Neural progenitor cell (in vitro differentiated cells): ENCODE measurements at regions not wholly inside any gene's neighbourhood (a gene's known extent, or its start where the extent isn't known, plus 50 kb on each side); places are given as distances from the start of the nearest gene placed in this dataset.
A peak's percentile ranks its signal among the peaks of the same experiment; 100 is the strongest.

Source experiments
- DNase-seq: peaks from one replicate; pipeline ENCODE4 v3.0.0-alpha.2; 2016; ENCODE audit warnings: low spot score
- H2AFZ ChIP-seq: fragments of 200-600 bp; sonication (generic); replicated peaks from 2 replicates; pipeline ENCODE4 v1.6.1; 2016; ENCODE audit warnings: antibody characterized with exemption
- H3F3A ChIP-seq: fragments of 200-600 bp; sonication (generic); 2 replicates; pipeline ENCODE4 v1.6.1; 2016; ENCODE audit warnings: antibody characterized with exemption, low read depth
- H3K27ac ChIP-seq: fragments of 200-600 bp; sonication (generic); 2 replicates; pipeline ENCODE4 v1.5.1; 2016; ENCODE audit warnings: mild to moderate bottlenecking
- H3K27me3 ChIP-seq: fragments of 200-600 bp; sonication (generic); 2 replicates; pipeline ENCODE4 v1.6.1; 2016; ENCODE audit warnings: mild to moderate bottlenecking, moderate library complexity
- H3K36me3 ChIP-seq: fragments of 200-600 bp; sonication (generic); 2 replicates; pipeline ENCODE4 v1.5.1; 2016
- H3K4me1 ChIP-seq: fragments of 200-600 bp; sonication (generic); 2 replicates; pipeline ENCODE4 v1.6.1; 2016; ENCODE audit warnings: mixed run types
- H3K4me2 ChIP-seq: fragments of 200-600 bp; sonication (generic); 2 replicates; pipeline ENCODE4 v1.6.1; 2016
- H3K4me3 ChIP-seq: fragments of 200-600 bp; sonication (generic); 2 replicates; pipeline ENCODE4 v1.5.1; 2016
- H3K79me2 ChIP-seq: fragments of 200-600 bp; sonication (generic); 2 replicates; pipeline ENCODE4 v1.6.1; 2016; ENCODE audit warnings: low read depth
- H3K9ac ChIP-seq: fragments of 200-600 bp; sonication (generic); 2 replicates; pipeline ENCODE4 v1.6.1; 2016
- H3K9me3 ChIP-seq: fragments of 200-600 bp; sonication (generic); 2 replicates; pipeline ENCODE4 v1.5.1; 2016; ENCODE audit warnings: low read depth
- H4K20me1 ChIP-seq: fragments of 200-600 bp; sonication (generic); 2 replicates; pipeline ENCODE4 v1.6.1; 2016; ENCODE audit warnings: low read depth
- H3K27ac Mint-ChIP-seq: 3 replicates; pipeline ENCODE4 v1.8.0; 2021; ENCODE audit warnings: mixed read lengths
- H3K27me3 Mint-ChIP-seq: 2 replicates; pipeline ENCODE4 v1.8.0; 2022; ENCODE audit warnings: low read depth, mild to moderate bottlenecking, inconsistent platforms, moderate library complexity, mixed read lengths; ENCODE audit not compliant: insufficient read depth
- H3K36me3 Mint-ChIP-seq: 3 replicates; pipeline ENCODE4 v1.8.0; 2021; ENCODE audit warnings: mixed read lengths
- H3K4me1 Mint-ChIP-seq: 3 replicates; pipeline ENCODE4 v1.8.0; 2021; ENCODE audit warnings: mixed read lengths
- H3K4me3 Mint-ChIP-seq: 3 replicates; pipeline ENCODE4 v1.8.0; 2021; ENCODE audit warnings: mild to moderate bottlenecking, moderate library complexity, mixed read lengths
- H3K9me3 Mint-ChIP-seq: 3 replicates; pipeline ENCODE4 v1.8.0; 2020; ENCODE audit warnings: mixed read lengths
- CTCF ChIP-seq: fragments of 200-600 bp; sonication (generic); IDR thresholded peaks from 2 replicates; pipeline ENCODE4 v1.5.1; 2017; ENCODE audit warnings: antibody characterized with exemption, mild to moderate bottlenecking
- EZH2 ChIP-seq: fragments of 200-600 bp; sonication (generic); IDR thresholded peaks from 2 replicates; pipeline ENCODE4 v1.6.1; 2017; ENCODE audit warnings: antibody characterized with exemption, mild to moderate bottlenecking, moderate library complexity
- EZH2phosphoT487 ChIP-seq: fragments of 200-600 bp; sonication (generic); IDR thresholded peaks from 2 replicates; pipeline ENCODE4 v1.6.1; 2017; ENCODE audit warnings: antibody characterized with exemption

GRCh38 chr3:110344897-110345767 is 726.5 kb upstream of the NECTIN3 start:
- no peaks in the 10 kb centered on the region for H3K36me3 Mint-ChIP-seq
- H3K9ac ChIP-seq, result no peak overlapping the region
- H3K27me3 Mint-ChIP-seq, result no peaks in the 10 kb centered on the region
- no peaks in the 10 kb centered on the region for H3K9me3 ChIP-seq
- H3K4me3 ChIP-seq, result no peak overlapping the region
- no peaks in the 10 kb centered on the region for H3K36me3 ChIP-seq
- no peak overlapping the region for H3K4me3 Mint-ChIP-seq
- no peaks in the 10 kb centered on the region for H3F3A ChIP-seq
- no peaks in the 10 kb centered on the region for H3K27me3 ChIP-seq
- no peak overlapping the region for H3K27ac Mint-ChIP-seq
- DNase-seq, result no peak
- TF ChIP-seq EZH2phosphoT487 (no peak), EZH2 (no peak), CTCF (no peak)
- no peaks in the 10 kb centered on the region for H3K9me3 Mint-ChIP-seq
- H3K4me1 ChIP-seq, result no peaks in the 10 kb centered on the region
- no peak overlapping the region for H2AFZ ChIP-seq
- no peaks in the 10 kb centered on the region for H4K20me1 ChIP-seq
- no peak overlapping the region for H3K4me2 ChIP-seq
- H3K79me2 ChIP-seq, result no peaks in the 10 kb centered on the region
- no peaks in the 10 kb centered on the region for H3K4me1 Mint-ChIP-seq
- no peak overlapping the region for H3K27ac ChIP-seq

GRCh38 chr3:110349295-110349694 is 722.3 kb upstream of the NECTIN3 start:
- H2AFZ ChIP-seq, result no peak overlapping the region
- Mint-ChIP-seq H3K4me1 (peaks cover 17% of the 10 kb centered on the region), H3K36me3 (no peaks in the 10 kb centered on the region), H3K9me3 (peaks cover 2% of the 10 kb centered on the region), H3K4me3 (no peak overlapping the region), H3K27me3 (no peaks in the 10 kb centered on the region), H3K27ac (no peak overlapping the region)
- no peaks in the 10 kb centered on the region for H4K20me1 ChIP-seq
- H3K36me3 ChIP-seq, result no peaks in the 10 kb centered on the region
- no peak overlapping the region for H3K9ac ChIP-seq
- H3K9me3 ChIP-seq, result no peaks in the 10 kb centered on the region
- no peaks in the 10 kb centered on the region for H3K4me1 ChIP-seq
- no peak overlapping the region for H3K4me3 ChIP-seq
- no peak overlapping the region for H3K27ac ChIP-seq
- DNase-seq, result no peak
- H3K4me2 ChIP-seq, result no peak overlapping the region
- TF ChIP-seq EZH2phosphoT487 (no peak), CTCF (no peak), EZH2 (no peak)
- no peaks in the 10 kb centered on the region for H3F3A ChIP-seq
- H3K79me2 ChIP-seq, result no peaks in the 10 kb centered on the region
- no peaks in the 10 kb centered on the region for H3K27me3 ChIP-seq

- peaks cover 17% of the 10 kb centered on the region for H3K4me1 Mint-ChIP-seq
- Histone ChIP-seq H3K27ac (no peak overlapping the region), H3F3A (no peaks in the 10 kb centered on the region), H3K9me3 (peaks cover 4% of the 10 kb centered on the region), H3K4me1 (no peaks in the 10 kb centered on the region), H3K4me3 (no peak overlapping the region), H3K79me2 (no peaks in the 10 kb centered on the region), H2AFZ (no peak overlapping the region), H3K4me2 (no peak overlapping the region), H3K9ac (no peak overlapping the region), H3K27me3 (no peaks in the 10 kb centered on the region), H4K20me1 (no peaks in the 10 kb centered on the region), H3K36me3 (no peaks in the 10 kb centered on the region)
- peak overlapping the region; percentile 42 for H3K27ac Mint-ChIP-seq
- no peak for DNase-seq
- no peaks in the 10 kb centered on the region for H3K36me3 Mint-ChIP-seq
- TF ChIP-seq EZH2 (no peak), EZH2phosphoT487 (no peak), CTCF (no peak)
- H3K9me3 Mint-ChIP-seq, result peaks cover 9% of the 10 kb centered on the region
- no peak overlapping the region for H3K4me3 Mint-ChIP-seq
- peaks cover 2% of the 10 kb centered on the region for H3K27me3 Mint-ChIP-seq
These were observed 718.6 kb upstream of the NECTIN3 start for GRCh38 chr3:110352841-110353604.
